A673 (cell line): ENCODE measurements at regions not wholly inside any gene's neighbourhood (a gene's known extent, or its start where the extent isn't known, plus 50 kb on each side); places are given as distances from the start of the nearest gene placed in this dataset.

Experiments used
- CTCF ChIP-seq: fragments of 300-800, 200-600 bp; sonication (generic); conservative IDR thresholded peaks from 2 replicates; pipeline ENCODE4 v1.5.1; 2017; ENCODE audit warnings: low read depth, mild to moderate bottlenecking, antibody characterized with exemption, low read length, moderate library complexity, mixed read lengths
- EZH2 ChIP-seq: fragments of 200-600 bp; sonication (generic); IDR thresholded peaks from 2 replicates; pipeline ENCODE4 v1.6.1; 2017; ENCODE audit warnings: borderline replicate concordance, low read depth, mild to moderate bottlenecking, mixed read lengths, antibody characterized with exemption, low read length; ENCODE audit not compliant: poor library complexity, severe bottlenecking

- TF ChIP-seq CTCF (no peak), EZH2 (no peak)
Observed at GRCh38 chr4:52420330-52420729, 238.8 kb downstream of the USP46 start.
